ENCODE measurements at regions not wholly inside any gene's neighbourhood (a gene's known extent, or its start where the extent isn't known, plus 50 kb on each side); places are given as distances from the start of the nearest gene placed in this dataset.
A peak's percentile ranks its signal among the peaks of the same experiment; 100 is the strongest.

DNA sequence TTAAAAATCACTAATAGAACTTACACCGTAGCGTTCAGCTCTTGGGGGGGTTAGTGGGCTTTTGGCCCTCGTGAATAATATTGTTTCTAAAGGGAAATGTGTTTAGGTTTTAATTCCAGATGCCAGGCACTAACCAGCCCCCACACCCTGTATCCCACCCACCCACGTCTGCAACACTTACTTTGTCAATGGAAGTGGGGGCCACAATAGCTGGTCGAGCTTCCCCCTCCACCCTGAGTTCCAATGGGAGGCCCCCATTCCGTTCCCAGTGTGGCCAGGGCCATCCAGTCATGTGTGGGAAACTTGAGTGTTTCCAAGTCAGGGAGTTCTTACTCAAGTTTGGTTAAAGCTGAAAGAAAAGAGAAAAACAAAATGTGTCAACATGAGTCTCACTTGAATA is 271.4 kb downstream of the ENC1 start:
- H3K36me3 ChIP-seq (ENCODE audit: control insufficient read depth in 2 of 3, insufficient read depth in 3 of 3, low read length in 3 of 3) = no peaks in the 10 kb centered on the region
- FAIRE-seq = no peak

DNA sequence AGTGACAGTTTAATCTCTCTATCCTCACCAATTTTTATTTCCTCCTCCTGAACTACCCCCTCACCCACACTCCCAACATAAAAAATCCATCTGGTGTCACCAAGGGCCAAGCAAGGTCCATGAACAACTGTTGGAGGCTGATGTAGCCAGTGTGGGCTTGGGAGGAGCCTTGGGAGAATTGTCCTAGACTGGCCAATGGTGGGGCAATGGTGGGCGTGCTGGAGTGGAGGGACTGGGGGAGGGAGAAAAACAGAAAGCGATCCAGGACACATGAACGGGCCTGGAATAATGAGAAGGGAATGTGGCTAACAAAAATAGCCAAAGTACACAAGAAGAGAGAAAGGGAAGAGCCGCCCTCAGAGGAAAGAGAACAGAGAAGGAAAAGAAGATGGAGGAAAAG is 272.6 kb downstream of the ENC1 start:
- H3K9me3 ChIP-seq (ENCODE audit: control insufficient read depth in 2 of 3, insufficient read depth in 1 of 3, low read length in 3 of 3) = no peaks in the 10 kb centered on the region
- no peaks in the 10 kb centered on the region for H3K36me3 ChIP-seq (ENCODE audit: control insufficient read depth in 2 of 3, insufficient read depth in 3 of 3, low read length in 3 of 3)
- H3K27ac ChIP-seq (ENCODE audit: low read depth in 2 of 2, low read length in 2 of 2) = no peak overlapping the region
- no peak for FAIRE-seq
- no peak overlapping the region for H3K9ac ChIP-seq (ENCODE audit: low read length in 3 of 3)
- H3K4me3 ChIP-seq (ENCODE audit: low read length in 3 of 3) = no peak overlapping the region
- peak in 3 of 5 donors; percentile 39 to 61 (median 48) for DNase-seq
- no peaks in the 10 kb centered on the region for H3K27me3 ChIP-seq (ENCODE audit: control insufficient read depth, insufficient read depth, low read length)
- TF ChIP-seq, protein P1, sequence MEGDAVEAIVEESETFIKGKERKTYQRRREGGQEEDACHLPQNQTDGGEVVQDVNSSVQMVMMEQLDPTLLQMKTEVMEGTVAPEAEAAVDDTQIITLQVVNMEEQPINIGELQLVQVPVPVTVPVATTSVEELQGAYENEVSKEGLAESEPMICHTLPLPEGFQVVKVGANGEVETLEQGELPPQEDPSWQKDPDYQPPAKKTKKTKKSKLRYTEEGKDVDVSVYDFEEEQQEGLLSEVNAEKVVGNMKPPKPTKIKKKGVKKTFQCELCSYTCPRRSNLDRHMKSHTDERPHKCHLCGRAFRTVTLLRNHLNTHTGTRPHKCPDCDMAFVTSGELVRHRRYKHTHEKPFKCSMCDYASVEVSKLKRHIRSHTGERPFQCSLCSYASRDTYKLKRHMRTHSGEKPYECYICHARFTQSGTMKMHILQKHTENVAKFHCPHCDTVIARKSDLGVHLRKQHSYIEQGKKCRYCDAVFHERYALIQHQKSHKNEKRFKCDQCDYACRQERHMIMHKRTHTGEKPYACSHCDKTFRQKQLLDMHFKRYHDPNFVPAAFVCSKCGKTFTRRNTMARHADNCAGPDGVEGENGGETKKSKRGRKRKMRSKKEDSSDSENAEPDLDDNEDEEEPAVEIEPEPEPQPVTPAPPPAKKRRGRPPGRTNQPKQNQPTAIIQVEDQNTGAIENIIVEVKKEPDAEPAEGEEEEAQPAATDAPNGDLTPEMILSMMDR (IDR thresholded peaks at IDR 0.05; ENCODE audit: borderline replicate concordance, extremely low read depth, insufficient read depth) = no peak
- intact Hi-C loops (cut with DNase I) = no loop called here
- no peaks in the 10 kb centered on the region for H3K4me1 ChIP-seq (ENCODE audit: control insufficient read depth in 2 of 3, insufficient read depth in 2 of 3, low read depth in 1 of 3, low read length in 3 of 3)

More for the DNA sequence above, 271.4 kb downstream of the ENC1 start:
- intact Hi-C loops (cut with DNase I) = no loop called here
- DNase-seq = no peak
- Histone ChIP-seq H3K9ac (ENCODE audit: low read length in 3 of 3) (no peak overlapping the region), H3K27me3 (ENCODE audit: control insufficient read depth, insufficient read depth, low read length) (no peaks in the 10 kb centered on the region), H3K4me3 (ENCODE audit: low read length in 3 of 3) (no peak overlapping the region), H3K9me3 (ENCODE audit: control insufficient read depth in 2 of 3, insufficient read depth in 1 of 3, low read length in 3 of 3) (no peaks in the 10 kb centered on the region), H3K27ac (ENCODE audit: low read depth in 2 of 2, low read length in 2 of 2) (no peak overlapping the region), H3K4me1 (ENCODE audit: control insufficient read depth in 2 of 3, insufficient read depth in 2 of 3, low read depth in 1 of 3, low read length in 3 of 3) (no peaks in the 10 kb centered on the region)
- TF ChIP-seq, protein P1 (IDR thresholded peaks at IDR 0.05; ENCODE audit: borderline replicate concordance, extremely low read depth, insufficient read depth) = no peak

DNA sequence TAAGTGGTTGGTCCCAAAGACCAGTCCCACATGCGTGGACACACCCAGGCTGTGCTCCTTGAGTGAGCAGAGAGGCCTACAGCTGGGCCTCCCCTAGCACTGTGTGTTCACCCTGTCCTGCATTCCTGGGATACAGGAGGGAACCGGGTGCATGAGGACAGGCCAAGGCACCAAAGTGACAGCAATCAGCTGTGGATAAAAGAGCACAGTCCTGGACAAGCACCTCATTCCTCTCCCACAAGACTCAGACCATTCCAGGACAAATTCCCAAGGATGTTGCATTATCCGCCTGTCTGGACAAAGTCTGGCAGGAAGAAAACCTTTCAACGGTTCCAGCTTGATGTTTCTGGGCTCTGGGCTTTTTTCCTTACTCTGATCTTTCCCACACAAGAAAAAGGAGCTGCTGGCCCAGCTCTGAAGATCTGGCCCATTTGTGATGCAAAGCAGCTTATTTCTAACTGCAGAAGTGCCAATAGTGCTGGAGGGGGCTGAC is 273.2 kb downstream of the ENC1 start:
- H3K9me3 ChIP-seq (ENCODE audit: control insufficient read depth in 2 of 3, insufficient read depth in 1 of 3, low read length in 3 of 3) = no peaks in the 10 kb centered on the region
- FAIRE-seq = no peak
- TF ChIP-seq, protein P1 (IDR thresholded peaks at IDR 0.05; ENCODE audit: borderline replicate concordance, extremely low read depth, insufficient read depth) = no peak
- intact Hi-C loops (cut with DNase I) = no loop called here
- H3K27ac ChIP-seq (ENCODE audit: low read depth in 2 of 2, low read length in 2 of 2) = no peak overlapping the region
- no peak overlapping the region for H3K9ac ChIP-seq (ENCODE audit: low read length in 3 of 3)
- DNase-seq = no peak
- no peaks in the 10 kb centered on the region for H3K27me3 ChIP-seq (ENCODE audit: control insufficient read depth, insufficient read depth, low read length)
- no peak overlapping the region for H3K4me3 ChIP-seq (ENCODE audit: low read length in 3 of 3)
- H3K4me1 ChIP-seq (ENCODE audit: control insufficient read depth in 2 of 3, insufficient read depth in 2 of 3, low read depth in 1 of 3, low read length in 3 of 3) = peaks cover 0 to 2% (median 0%) of the 10 kb centered on the region in 3 donors
- H3K36me3 ChIP-seq (ENCODE audit: control insufficient read depth in 2 of 3, insufficient read depth in 3 of 3, low read length in 3 of 3) = no peaks in the 10 kb centered on the region

DNA sequence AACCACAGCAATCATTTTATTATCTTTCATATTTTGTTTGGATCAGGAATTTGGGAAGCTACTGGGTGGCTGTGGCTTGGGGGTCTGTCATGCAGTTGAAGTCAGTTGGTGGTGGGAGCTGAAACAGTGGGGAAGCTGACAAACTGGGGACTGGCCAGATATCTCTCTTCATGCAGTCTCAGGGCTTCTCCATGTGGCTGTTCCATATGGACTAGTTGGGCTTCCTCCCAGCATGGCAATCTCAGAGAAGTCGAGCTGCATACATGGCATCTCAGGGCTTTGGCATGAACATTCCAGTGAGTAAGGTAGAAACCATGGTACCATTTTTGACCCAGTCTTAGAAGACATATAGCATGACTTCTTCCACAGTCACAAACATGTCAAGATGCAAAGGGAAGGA is 274.8 kb downstream of the ENC1 start:
- TF ChIP-seq, protein P1 (IDR thresholded peaks at IDR 0.05; ENCODE audit: borderline replicate concordance, extremely low read depth, insufficient read depth) = no peak
- DNase-seq (no peak), FAIRE-seq (no peak)
- no peaks in the 10 kb centered on the region for H3K9me3 ChIP-seq (ENCODE audit: control insufficient read depth in 2 of 3, insufficient read depth in 1 of 3, low read length in 3 of 3)
- no peak overlapping the region for H3K4me3 ChIP-seq (ENCODE audit: low read length in 3 of 3)
- no peak overlapping the region for H3K27ac ChIP-seq (ENCODE audit: low read depth in 2 of 2, low read length in 2 of 2)
- intact Hi-C loops (cut with DNase I) = no loop called here
- no peaks in the 10 kb centered on the region for H3K27me3 ChIP-seq (ENCODE audit: control insufficient read depth, insufficient read depth, low read length)
- H3K36me3 ChIP-seq (ENCODE audit: control insufficient read depth in 2 of 3, insufficient read depth in 3 of 3, low read length in 3 of 3) = no peaks in the 10 kb centered on the region
- no peak overlapping the region for H3K9ac ChIP-seq (ENCODE audit: low read length in 3 of 3)
- peaks cover 0 to 2% (median 0%) of the 10 kb centered on the region in 3 donors for H3K4me1 ChIP-seq (ENCODE audit: control insufficient read depth in 2 of 3, insufficient read depth in 2 of 3, low read depth in 1 of 3, low read length in 3 of 3)

Measured in kidney (tissue), 13 donors.